GM21381 (cell line): ENCODE measurements at regions not wholly inside any gene's neighbourhood (a gene's known extent, or its start where the extent isn't known, plus 50 kb on each side); places are given as distances from the start of the nearest gene placed in this dataset.

Source experiments
- ATAC-seq: cut with Tn5 transposase; IDR thresholded peaks from one replicate; pipeline ENCODE4 v1.9.1; 2021; ENCODE audit warnings: mild to moderate bottlenecking, moderate library complexity; ENCODE audit not compliant: unreplicated experiment

GRCh38 chr2:136582628-136583205 is 182.6 kb upstream of the THSD7B start:
- no peak for ATAC-seq

GRCh38 chr2:136572335-136572734 is 193.0 kb upstream of the THSD7B start:
- no peak for ATAC-seq

GRCh38 chr2:136557203-136557602 is 208.1 kb upstream of the THSD7B start:
- no peak for ATAC-seq

GRCh38 chr2:136550181-136550580 is 215.2 kb upstream of the THSD7B start:
- ATAC-seq, result no peak

- ATAC-seq, result no peak
Observed at GRCh38 chr2:136539355-136539754, 226.0 kb upstream of the THSD7B start.

GRCh38 chr2:136538489-136538888 is 226.9 kb upstream of the THSD7B start:
- ATAC-seq, result no peak

- no peak for ATAC-seq
Observed at GRCh38 chr2:136534811-136535210, 230.5 kb upstream of the THSD7B start.

- ATAC-seq, result no peak
Observed at GRCh38 chr2:136532171-136532570, 233.2 kb upstream of the THSD7B start.

GRCh38 chr2:136531731-136532130 is 233.6 kb upstream of the THSD7B start:
- ATAC-seq, result no peak

GRCh38 chr2:136530146-136530545 is 235.2 kb upstream of the THSD7B start:
- no peak for ATAC-seq

GRCh38 chr2:136527560-136527959 is 237.8 kb upstream of the THSD7B start:
- no peak for ATAC-seq

- ATAC-seq, result no peak
Observed at GRCh38 chr2:136522724-136523123, 242.6 kb upstream of the THSD7B start.

GRCh38 chr2:136517716-136518115 is 247.6 kb upstream of the THSD7B start:
- no peak for ATAC-seq

GRCh38 chr2:136510244-136510643 is 255.1 kb upstream of the THSD7B start:
- no peak for ATAC-seq

GRCh38 chr2:136505462-136505861 is 259.9 kb upstream of the THSD7B start:
- no peak for ATAC-seq

- ATAC-seq, result no peak
Observed at GRCh38 chr2:136502660-136503059, 262.7 kb upstream of the THSD7B start.

GRCh38 chr2:136497709-136498108 is 267.6 kb upstream of the THSD7B start:
- ATAC-seq, result no peak

GRCh38 chr2:136496966-136497365 is 268.4 kb upstream of the THSD7B start:
- ATAC-seq, result no peak

GRCh38 chr2:136495636-136496035 is 269.7 kb upstream of the THSD7B start:
- no peak for ATAC-seq

- ATAC-seq, result no peak
Observed at GRCh38 chr2:136492901-136493300, 272.4 kb upstream of the THSD7B start.

- no peak for ATAC-seq
Observed at GRCh38 chr2:136490100-136490499, 275.2 kb upstream of the THSD7B start.

- no peak for ATAC-seq
Observed at GRCh38 chr2:136487421-136487820, 277.9 kb upstream of the THSD7B start.

GRCh38 chr2:136486115-136486514 is 279.2 kb upstream of the THSD7B start:
- ATAC-seq, result no peak
